ENCODE measurements at regions not wholly inside any gene's neighbourhood (a gene's known extent, or its start where the extent isn't known, plus 50 kb on each side); places are given as distances from the start of the nearest gene placed in this dataset.
"Not testable (repeated sequence)": the region's sequence is repeated elsewhere in the genome, so short reads cannot be mapped to it uniquely, and the experiment has no call there.

DNA sequence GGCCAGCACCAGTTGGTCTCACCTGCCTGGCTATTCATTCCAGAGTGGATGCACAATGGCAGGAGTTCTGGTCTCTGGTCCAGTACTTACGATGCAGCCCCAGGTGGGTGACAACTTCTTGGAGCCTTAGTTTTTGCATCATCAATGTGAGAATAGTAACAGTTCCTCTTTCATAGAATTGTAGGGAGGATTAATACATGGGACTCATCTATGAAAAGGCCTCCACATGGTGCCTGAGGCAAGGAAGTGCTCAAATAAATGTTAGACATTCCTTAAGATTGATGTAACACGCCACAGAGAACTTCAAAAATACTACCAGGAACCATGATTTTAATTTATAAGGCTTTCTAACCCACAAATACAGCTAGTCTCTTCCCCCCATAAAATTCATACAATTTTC is 120.1 kb upstream of the CHST15 start:
- no peak for DNase-seq (ENCODE audit: low read depth)

DNA sequence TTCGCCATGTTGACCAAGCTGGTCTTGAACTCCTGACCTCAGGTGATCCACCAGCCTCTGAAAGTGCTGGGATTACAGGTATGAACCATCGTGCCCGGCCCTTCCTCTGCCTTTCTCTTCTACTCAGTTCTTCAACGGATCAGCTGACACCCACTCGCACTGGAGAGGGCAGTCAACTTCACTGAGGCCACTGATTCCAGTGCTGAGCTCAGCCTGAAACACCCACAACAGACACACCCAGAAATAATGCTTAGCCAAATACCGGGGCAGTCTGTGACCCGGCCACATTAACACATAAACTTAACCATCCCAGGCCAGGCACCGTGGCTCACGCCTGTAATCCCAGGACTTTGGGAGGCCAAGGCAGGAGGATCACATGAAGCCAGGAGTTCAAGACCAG is 119.3 kb upstream of the CHST15 start:
- no peak for DNase-seq (ENCODE audit: low read depth)

DNA sequence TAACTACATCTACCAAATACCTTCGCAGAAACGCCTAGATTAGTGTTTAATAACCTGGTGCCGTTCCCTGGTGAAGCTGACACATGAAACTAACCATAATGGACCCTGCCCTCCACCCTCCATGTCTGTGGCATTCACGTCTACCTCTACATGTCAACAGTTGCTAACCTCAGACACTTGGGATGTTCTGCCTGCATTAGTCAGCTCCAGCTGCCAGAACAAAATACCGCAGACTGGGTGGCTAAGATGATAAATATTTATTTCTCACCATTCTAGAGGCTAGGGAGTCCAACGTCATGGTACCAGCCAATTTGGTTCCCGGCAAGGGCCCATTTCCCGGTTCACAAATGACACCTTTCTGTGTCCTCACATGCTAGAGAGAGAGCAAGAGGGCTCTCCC is 118.5 kb upstream of the CHST15 start:
- DNase-seq (ENCODE audit: low read depth) = no peak

DNA sequence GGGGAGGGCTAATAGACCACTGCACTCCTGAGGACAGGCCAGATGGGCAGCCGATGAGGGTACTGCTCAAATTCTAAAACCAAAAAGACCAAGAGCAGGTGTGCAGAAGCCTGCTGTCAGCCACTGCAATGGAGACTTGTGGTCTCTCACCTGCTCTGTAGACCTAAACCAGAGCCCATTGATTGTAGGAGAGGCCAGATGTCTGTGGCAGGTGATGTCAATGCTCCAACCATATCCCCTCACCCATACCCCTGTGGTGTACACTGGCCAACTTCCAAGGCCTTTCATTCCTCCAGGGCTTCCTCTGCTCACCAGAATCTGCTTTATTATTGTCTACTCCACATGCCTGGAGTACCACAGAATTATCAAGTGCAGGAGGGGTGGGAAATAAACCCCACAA is 116.9 kb upstream of the CHST15 start:
- DNase-seq (ENCODE audit: low read depth) = no peak

DNA sequence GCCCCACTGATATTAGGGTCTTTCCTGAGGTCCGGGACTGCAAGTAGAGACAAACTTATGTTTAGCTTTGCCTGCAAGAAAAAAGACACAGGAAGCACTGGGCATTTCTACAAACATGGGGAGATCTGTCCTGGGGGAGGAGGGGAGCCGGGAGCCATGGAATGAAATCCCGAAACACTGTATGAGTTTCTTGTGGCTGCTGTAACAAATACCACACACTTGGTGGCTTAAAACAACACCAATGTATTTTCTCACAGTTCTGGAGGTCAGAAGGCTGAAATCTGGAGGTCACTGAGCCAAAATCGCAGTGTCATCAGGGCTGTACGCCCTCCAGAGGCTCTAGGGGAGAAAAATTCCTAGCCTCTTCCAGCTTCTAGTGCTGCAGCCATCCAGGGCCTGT is 114.0 kb upstream of the CHST15 start:
- DNase-seq (ENCODE audit: low read depth) = no peak

DNA sequence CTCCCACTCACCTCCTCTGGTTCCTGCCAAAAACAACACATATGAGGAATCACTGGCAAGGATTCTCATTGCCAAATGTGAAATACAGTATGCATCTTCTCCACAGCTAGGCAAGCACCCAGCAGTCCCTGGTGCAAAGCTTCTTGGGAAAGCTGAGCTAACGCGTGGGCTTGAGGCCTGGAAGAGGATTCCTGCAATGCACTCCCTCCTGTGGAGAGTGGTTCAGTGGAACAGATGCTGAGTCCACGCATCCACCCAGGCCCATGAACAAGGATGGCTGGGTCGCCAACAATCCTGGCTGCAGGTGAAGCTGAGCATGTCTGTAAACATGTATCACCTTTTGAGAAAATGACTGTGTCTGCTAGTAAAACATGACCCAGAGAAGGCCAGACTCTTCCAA is 113.2 kb upstream of the CHST15 start:
- no peak for DNase-seq (ENCODE audit: low read depth)

DNA sequence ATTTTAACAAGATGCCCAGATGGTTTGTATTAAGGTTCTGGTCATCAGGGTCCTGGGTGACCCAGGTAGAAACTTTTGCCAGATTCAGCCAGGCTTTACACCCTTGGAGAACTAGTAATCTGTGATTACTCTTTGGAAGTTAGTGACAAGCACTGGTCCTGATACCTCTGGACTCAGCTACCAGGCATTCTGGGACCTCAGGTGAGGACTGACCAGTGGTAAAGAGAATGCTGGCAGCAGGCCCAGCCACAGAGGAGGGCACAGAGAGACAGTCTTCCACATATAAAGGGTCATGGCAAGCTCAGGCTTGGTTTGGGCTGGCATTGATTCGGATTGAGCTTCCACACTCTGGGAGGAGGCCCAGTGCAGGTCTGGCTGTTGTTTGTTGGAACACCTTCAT is 112.0 kb upstream of the CHST15 start:
- DNase-seq (ENCODE audit: low read depth) = no peak

DNA sequence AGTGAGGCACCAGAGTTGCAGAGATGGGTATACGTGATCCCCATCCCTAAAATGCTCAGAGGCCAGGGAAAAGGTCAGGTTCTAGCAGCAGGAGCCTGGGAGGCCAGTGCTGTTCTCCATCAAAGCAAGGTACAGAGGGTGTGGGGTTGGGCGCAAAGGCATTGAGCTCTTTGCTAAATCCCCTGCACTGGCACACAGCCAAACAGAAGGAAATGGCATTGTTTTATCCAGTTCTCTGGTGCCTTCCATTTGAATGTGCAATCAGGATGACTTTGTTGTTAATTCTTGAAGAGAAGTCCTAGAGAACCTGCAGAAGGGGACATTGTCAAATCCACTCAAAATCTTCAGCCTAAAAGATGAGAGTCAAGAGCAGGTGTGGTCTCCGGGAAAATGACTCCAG is 111.3 kb upstream of the CHST15 start:
- DNase-seq (ENCODE audit: low read depth) = no peak

DNA sequence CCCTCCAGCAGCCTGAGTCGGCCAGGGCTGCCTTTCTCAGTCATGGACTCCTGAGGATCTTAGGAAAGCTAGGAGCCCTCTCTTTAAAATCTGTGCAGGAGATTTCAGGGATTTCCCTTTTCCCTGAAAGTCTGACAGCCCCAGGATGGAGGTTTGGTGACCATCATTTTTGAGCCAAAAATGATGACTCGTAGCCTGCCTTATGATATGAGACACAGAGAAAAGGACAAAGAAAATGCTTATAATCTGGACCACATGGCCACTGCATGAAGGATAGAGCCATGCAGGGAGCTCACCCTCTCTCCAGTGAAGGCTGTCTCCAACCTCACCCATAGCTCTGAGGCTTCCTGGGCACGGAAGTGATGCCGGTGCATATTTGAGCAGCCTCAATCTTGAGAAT is 106.6 kb upstream of the CHST15 start:
- no peak for DNase-seq (ENCODE audit: low read depth)

DNA sequence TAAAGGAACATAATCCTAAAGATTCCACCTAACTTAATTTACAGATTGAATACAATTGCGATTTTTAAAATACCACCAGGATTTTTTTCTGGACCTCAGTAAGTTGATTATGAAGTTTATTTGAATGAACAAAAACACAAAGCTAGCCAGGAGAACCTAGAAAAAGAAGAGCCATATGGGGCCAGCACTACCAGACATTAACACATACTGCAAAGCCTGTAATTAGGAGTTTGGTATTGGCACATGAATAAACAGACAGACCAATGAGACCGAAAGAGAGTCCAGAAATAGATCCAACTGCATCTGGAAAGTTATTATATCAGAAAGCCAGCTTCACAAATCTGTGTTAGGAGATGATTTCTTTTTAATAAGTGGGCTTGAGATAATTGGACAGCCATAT is 105.5 kb upstream of the CHST15 start:
- DNase-seq (ENCODE audit: low read depth) = no peak

DNA sequence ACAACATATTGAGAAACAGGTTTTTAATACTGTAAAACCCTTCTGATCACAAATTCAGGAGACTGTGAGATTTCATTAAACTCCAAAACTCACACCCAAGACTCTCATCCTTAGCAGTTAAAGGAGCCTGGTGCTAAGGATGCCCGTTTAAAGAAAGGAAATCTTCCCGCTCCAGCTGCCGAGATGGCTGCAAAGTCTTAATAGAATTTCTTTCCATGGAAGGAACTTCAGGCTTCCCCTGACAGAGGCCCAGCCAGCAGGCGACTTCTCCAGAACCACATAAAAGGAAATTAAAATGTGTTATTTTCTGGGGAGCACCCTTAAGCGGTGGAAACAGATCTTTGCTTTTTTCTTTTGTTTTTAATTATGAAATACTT is 104.7 kb upstream of the CHST15 start:
- no peak for DNase-seq (ENCODE audit: low read depth)

DNA sequence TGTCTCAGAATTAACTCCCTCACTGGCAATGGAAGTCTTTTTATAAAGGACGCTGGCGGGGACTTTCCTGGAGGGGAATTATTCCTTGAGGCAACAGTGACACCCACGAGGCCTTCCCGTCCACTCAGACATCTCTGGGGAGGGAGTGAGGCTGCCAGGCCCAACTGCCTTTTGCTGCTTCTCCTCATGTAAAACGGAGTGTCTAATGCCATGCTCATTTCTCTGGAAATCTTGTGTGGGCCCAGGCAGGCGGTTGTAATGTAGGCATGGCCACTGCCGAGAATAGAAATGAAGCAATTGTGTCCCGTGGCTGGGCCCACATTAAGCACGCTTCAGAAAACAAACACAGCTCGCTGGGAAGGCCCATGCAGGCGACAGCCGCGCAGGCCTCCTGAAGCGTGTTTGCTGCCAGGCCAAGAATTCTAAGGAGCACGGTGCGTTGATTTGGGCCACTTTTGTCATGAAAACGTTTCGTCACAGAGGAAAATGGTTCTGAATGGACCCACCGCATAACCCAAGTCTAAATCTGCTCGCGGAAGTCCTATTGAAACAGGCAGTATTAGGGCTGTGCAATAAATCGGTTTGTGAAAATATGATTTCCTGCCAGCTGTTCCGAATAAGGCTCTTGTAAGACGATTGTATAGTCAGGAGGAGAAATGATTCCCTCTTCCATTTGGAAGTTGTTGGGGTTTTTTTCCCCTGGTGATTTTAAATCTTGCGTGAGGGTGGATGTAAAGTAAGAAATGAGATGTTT is 104.2 kb upstream of the CHST15 start:
- no peak for DNase-seq (ENCODE audit: low read depth)

DNA sequence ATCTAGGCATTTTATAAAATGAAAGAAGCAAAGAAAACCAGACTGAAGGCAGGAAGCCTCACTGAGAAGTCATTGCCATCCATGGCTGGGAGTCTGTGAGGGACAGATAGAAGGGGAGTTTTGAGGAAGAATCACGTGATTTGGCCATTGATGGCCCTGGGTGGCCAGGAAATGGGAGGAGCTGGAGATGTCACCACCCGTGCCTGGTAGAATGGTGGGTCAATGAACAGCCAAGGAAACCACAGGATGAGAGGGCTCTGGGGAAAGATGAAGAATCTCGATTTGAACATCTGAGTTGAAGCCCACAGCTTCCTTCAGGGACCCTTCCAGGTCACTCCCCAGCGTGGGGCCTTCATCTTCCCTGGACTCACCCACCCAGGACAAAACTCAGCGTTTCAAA is 103.3 kb upstream of the CHST15 start:
- no peak for DNase-seq (ENCODE audit: low read depth)

DNA sequence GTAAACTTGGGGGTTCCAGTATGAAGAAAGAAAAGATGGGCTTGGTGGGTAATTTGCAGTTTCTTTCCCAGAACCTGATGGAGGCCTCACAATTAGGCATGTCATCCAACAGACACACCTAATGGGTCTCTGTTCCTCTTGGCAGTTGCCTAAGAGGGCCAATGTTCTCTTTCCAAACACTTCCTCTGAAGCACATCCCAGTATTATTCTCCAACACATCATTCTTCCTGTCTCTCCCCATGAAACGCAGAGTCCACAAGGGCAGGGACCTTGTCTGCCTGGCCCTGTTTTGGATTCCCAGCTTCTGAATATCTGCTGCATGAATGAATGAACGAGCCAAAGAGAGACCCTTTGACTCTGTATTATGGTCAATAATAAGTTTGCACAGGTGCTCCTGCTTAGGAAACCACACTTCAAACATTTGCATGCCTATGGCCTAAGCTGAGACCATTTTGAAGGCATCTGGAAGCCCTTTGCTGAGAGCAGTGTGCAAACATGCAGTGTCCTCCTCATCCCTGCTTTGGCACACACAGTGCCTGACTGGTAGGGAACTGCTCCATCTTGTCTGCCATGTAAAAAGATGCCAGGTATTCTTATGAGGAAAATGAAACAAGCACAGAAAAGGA is 100.9 kb upstream of the CHST15 start:
- no peak for DNase-seq (ENCODE audit: low read depth)

DNA sequence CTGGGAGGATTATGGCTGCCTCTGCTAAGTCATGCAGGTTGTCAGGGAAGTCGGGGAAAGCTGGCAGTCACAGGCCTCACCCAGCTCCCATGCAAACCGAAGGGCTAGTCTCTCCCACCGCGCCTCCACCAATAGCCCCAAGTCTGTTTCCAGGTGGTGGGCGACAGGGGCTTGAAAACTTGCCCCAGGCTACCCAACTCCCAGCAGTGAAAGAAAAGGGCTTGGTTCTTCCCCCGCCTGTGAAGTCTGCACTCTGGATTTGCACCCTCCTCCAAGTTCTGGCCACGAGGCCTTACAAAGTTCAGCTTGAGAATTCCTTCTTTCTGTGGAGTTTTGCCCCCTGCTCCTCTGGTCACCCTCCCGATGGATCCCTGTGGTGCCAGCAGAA is 99.9 kb upstream of the CHST15 start:
- DNase-seq (ENCODE audit: low read depth) = no peak

DNA sequence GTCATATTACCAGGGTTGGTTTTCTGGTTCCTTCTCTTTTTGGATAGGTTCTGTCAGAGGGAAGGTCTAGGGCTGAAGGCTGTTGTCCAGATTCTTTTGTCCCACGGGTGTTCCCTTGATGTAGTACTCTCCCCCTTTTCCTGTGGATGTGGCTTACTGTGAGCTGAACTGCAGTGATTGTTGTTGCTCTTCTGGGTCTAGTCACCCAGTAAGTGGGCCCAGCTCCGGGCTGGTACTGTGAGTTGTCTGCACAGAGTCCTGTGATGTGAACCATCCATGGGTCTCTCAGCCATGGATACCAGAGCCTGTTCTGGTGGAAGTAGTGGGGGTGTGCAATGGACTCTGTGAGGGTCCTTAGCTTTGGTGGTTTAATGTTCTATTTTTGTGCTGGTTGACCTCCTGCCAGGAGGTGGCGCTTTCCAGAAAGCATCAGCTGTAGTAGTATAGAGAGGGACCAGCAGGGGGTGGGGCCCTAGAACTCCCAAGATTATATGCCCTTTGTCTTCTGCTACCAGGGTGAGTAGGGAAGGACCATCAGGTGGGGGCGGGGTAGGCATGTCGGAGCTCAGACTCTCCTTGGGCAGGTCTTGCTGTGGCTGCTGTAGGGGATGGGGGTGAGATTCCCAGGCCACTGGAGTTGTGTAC is 99.4 kb upstream of the CHST15 start:
- DNase-seq (ENCODE audit: low read depth) = not testable (repeated sequence)

DNA sequence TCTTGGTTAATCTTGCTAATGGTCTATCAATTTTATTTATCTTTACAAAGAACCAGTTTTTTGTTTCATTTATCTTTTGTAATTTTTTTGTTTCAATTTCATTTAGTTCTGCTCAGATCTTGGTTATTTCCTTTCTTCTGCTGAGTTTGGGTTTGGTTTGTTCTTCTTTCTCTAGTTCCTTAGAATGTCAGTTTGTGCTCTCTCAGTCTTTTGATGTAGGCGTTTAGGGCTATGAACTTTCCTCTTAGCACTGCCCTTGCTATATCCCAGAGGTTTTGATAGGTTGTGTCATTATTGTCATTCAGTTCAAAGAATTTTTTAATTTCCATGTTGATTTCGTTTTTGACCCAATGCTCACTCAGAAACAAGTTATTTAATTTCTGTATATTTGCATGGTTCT is 97.1 kb upstream of the CHST15 start:
- not testable (repeated sequence) for DNase-seq (ENCODE audit: low read depth)

DNA sequence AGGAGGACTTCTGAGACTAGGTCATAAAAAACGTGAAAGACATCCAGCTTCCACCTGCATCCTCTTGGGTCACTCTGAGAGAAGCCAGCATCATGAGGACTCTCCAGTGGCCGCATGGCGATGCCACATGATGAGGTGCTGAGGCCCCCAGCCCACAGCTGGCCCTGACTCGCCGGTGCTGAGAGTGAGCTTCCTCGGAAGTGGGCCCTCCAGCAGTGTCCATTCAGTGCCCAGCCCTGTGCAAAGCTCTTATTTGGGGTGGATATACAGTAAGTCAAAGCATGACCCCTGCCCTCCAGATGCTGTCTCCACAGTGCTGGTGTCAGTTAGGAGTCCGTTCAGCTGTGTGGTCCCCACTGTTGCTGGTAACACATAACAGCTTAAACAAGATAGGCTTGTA is 93.6 kb upstream of the CHST15 start:
- no peak for DNase-seq (ENCODE audit: low read depth)

DNA sequence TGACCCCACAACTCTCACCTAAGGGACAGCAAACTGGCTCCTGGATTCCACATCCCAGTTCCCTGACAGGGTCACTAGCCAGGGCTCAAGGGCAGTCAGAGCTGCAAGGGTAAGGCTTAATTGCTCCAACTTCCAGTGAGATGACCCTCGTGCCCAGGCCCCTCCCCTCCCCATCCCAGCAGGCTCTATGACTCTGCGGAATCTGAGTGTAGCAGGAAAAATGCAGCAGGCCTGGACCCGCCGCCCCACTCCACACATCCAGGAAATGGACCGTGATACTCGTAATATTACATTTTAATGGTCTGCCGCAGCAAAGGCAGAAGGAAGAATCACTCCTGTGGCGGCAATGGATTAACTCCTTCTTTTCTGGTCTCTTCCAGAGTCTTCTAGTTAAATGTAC is 91.7 kb upstream of the CHST15 start:
- DNase-seq (ENCODE audit: low read depth) = no peak

DNA sequence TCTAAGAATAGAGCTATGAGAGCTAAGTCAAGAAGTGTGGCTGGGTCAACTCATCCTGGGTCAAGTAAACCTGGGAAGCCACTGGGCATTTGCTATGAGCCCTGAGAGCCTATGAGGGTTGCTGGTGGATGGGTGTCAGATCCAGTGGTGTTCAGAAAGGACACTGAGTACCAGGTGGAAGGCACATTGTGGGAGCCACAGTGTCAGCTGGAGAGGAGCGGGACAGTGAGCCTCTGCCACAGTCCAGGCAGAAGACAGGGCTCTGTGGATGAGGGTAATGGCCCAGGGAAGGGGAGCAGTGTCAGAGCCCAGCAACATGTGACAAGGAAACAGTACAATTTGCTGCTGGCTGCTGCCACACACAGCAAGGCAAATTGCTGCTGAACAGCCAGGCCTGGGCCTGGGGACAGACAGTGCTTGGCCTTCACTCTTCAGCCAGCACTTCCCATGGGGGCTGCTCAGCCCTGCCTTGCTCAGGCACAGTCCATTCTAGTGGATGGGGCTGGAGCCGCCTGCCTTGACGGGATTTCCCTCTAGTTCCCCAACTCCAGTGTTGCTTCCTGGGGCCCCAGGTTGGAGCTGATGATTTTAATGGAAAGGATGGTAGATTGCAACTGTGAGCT is 90.9 kb upstream of the CHST15 start:
- no peak for DNase-seq (ENCODE audit: low read depth)

DNA sequence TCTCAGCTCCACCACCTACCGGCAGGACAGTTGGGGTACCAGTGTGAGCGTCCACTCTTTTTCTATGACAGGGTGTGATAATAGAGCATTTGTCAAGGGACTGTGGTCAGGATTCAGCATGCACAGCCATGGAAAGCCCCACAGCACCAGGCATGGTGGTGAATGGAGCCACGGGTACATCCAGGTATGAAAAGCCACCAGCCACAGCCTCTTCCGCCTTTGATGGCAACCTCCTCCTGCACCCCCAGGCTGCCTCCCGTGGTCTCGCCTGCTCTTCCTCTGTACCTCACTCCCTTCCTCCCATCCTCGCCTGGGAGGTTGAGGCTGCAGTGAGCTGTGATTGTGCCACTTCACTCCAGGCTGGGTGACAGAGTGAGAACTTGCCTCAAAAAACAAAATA is 90.2 kb upstream of the CHST15 start:
- no peak for DNase-seq (ENCODE audit: low read depth)

DNA sequence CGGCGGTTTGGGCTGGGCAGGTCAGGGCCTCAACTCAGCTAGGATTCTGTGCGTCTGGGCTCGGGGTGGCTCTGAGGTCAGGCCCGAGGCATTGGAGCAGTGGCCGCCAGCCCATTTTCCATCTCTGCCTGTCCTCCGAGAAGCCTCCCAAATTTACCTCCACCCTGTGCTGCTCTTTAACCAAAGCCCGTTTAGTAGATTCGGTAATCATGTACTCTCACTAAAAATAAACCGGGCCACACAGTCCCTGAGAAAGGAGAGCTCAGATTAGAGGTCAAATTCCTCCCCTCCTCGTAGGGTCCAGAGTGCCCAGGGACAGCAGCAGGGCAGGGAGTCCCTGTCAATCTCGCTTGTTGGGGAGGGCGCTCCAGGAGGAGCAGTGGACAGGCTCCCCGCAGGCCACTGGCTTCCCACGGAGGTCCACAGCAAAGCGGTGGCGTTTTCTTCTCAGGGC is 88.7 kb upstream of the CHST15 start:
- no peak for DNase-seq (ENCODE audit: low read depth)

DNA sequence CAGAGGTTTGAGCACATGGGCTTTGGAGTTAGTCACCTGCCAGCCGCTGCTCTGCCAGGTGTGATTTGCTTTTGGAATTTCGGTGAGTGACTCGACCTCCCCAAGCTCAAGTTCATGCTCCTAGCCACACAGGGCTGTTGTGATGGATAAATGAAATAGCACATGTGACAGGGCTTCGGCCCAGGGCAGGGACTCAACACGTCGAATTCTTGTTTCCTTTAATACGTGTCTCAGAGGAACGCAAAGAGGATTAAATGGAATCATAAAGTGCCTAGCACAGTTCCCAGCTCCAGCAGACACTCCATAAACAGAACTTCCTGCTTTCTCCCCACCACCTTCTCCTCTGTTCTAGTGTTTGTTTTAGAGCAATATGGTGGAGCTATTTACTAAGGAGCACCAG is 88.3 kb upstream of the CHST15 start:
- no peak for DNase-seq (ENCODE audit: low read depth)
